SK-N-SH treated with all-trans-retinoic acid at 6 μM for 48 hours (cell line): ENCODE measurements at regions not wholly inside any gene's neighbourhood (a gene's known extent, or its start where the extent isn't known, plus 50 kb on each side); places are given as distances from the start of the nearest gene placed in this dataset.

Experiments used
- ATAC-seq: fragments of 200-7000 bp; cut with Tn5 transposase; 3 replicates; pipeline ENCODE4 v1.9.1; 2020; ENCODE audit warnings: mild to moderate bottlenecking, moderate library complexity
- BACH2 ChIP-seq: fragments of 250-450 bp; sonication (Bioruptor Pico); IDR thresholded peaks from 2 replicates; pipeline ENCODE4 v1.9.0; 2021; ENCODE audit warnings: mild to moderate bottlenecking, borderline replicate concordance
- CSDC2 ChIP-seq: fragments of 250-450 bp; sonication (Bioruptor Pico); IDR thresholded peaks from 2 replicates; pipeline ENCODE4 v1.5.0; 2020; ENCODE audit warnings: mild to moderate bottlenecking, moderate library complexity
- CSRNP3 ChIP-seq: fragments of 250-450 bp; sonication (Bioruptor Pico); IDR thresholded peaks from 2 replicates; pipeline ENCODE4 v1.5.1; 2021; ENCODE audit warnings: mild to moderate bottlenecking, moderate library complexity
- ESRRG ChIP-seq: fragments of 250-450 bp; sonication (Bioruptor Pico); IDR thresholded peaks from 2 replicates; pipeline ENCODE4 v1.6.1; 2021; ENCODE audit warnings: mild to moderate bottlenecking
- GLIS3 ChIP-seq: fragments of 250-450 bp; sonication (Bioruptor Pico); IDR thresholded peaks from 2 replicates; pipeline ENCODE4 v1.5.0; 2020; ENCODE audit warnings: mild to moderate bottlenecking, moderate library complexity
- ISL1 ChIP-seq: fragments of 250-450 bp; sonication (Bioruptor Pico); IDR thresholded peaks from 2 replicates; pipeline ENCODE4 v2.1.2; 2022; ENCODE audit warnings: mild to moderate bottlenecking, moderate library complexity
- OSR1 ChIP-seq: fragments of 250-450 bp; sonication (Bioruptor Pico); IDR thresholded peaks from 2 replicates; pipeline ENCODE4 v1.8.0; 2022; ENCODE audit warnings: moderate library complexity, mild to moderate bottlenecking, inconsistent platforms
- PPARA ChIP-seq: fragments of 250-450 bp; sonication (Bioruptor Pico); IDR thresholded peaks from 2 replicates; pipeline ENCODE4 v1.5.0; 2020; ENCODE audit warnings: mild to moderate bottlenecking, borderline replicate concordance
- RARB ChIP-seq: fragments of 250-450 bp; sonication (Bioruptor Pico); IDR thresholded peaks from 2 replicates; pipeline ENCODE4 v1.8.0; 2021; ENCODE audit warnings: mild to moderate bottlenecking, moderate library complexity
- SNAI2 ChIP-seq: fragments of 250-450 bp; sonication (Bioruptor Pico); IDR thresholded peaks from 2 replicates; pipeline ENCODE4 v1.5.0; 2020; ENCODE audit warnings: mild to moderate bottlenecking, moderate library complexity
- TCF4 ChIP-seq: fragments of 250-450 bp; sonication (Bioruptor Pico); IDR thresholded peaks from 2 replicates; pipeline ENCODE4 v1.8.0; 2021; ENCODE audit warnings: mild to moderate bottlenecking, moderate library complexity, borderline replicate concordance
- TOX ChIP-seq: fragments of 250-450 bp; sonication (Bioruptor Pico); IDR thresholded peaks from 2 replicates; pipeline ENCODE4 v1.8.0; 2021; ENCODE audit warnings: mild to moderate bottlenecking, moderate library complexity, borderline replicate concordance
- ZC3H10 ChIP-seq: fragments of 250-450 bp; sonication (Bioruptor Pico); IDR thresholded peaks from 2 replicates; pipeline ENCODE4 v1.5.1; 2021; ENCODE audit warnings: mild to moderate bottlenecking, moderate library complexity
- ZFP3 ChIP-seq: fragments of 250-450 bp; sonication (Bioruptor Pico); IDR thresholded peaks from 2 replicates; pipeline ENCODE4 v1.5.0; 2020; ENCODE audit warnings: mild to moderate bottlenecking, moderate library complexity
- ZFP30 ChIP-seq: fragments of 450-650 bp; formaldehyde crosslinking; IDR thresholded peaks from 2 replicates; pipeline ENCODE4 v1.5.0; 2022; ENCODE audit warnings: mild to moderate bottlenecking, moderate library complexity
- ZNF565 ChIP-seq: fragments of 450-650 bp; formaldehyde crosslinking; conservative IDR thresholded peaks from 2 replicates; pipeline ENCODE4 v1.5.0; 2020; ENCODE audit warnings: low read depth, mild to moderate bottlenecking, moderate library complexity
- ZNF70 ChIP-seq: fragments of 450-650 bp; formaldehyde crosslinking; IDR thresholded peaks from 2 replicates; pipeline ENCODE4 v1.5.0; 2020; ENCODE audit warnings: mild to moderate bottlenecking, moderate library complexity
- ZNF8 ChIP-seq: fragments of 450-650 bp; formaldehyde crosslinking; IDR thresholded peaks from 2 replicates; pipeline ENCODE4 v1.5.0; 2020; ENCODE audit warnings: mild to moderate bottlenecking, moderate library complexity
- TF ChIP-seq, protein P1 (sequence below): fragments of 250-450 bp; sonication (Bioruptor Pico); IDR thresholded peaks from 2 replicates; pipeline ENCODE4 v1.5.1; 2020; ENCODE audit warnings: low read depth, mild to moderate bottlenecking, moderate library complexity
- TF ChIP-seq, protein P2 (sequence below): fragments of 250-450 bp; sonication (Bioruptor Pico); IDR thresholded peaks from 2 replicates; pipeline ENCODE4 v1.8.0; 2020; ENCODE audit warnings: mild to moderate bottlenecking, moderate library complexity, borderline replicate concordance
- TF ChIP-seq, protein P3 (sequence below): fragments of 250-450 bp; sonication (Bioruptor Pico); IDR thresholded peaks from 2 replicates; pipeline ENCODE4 v1.5.0; 2020; ENCODE audit warnings: mild to moderate bottlenecking, moderate library complexity

- TF ChIP-seq ZFP3 (CRISPR knock-in tag) (no peak), RARB (no peak)
- ATAC-seq, result no peak
These were observed 278.3 kb downstream of the CHL1 start for GRCh38 chr3:474828-475227.

DNA sequence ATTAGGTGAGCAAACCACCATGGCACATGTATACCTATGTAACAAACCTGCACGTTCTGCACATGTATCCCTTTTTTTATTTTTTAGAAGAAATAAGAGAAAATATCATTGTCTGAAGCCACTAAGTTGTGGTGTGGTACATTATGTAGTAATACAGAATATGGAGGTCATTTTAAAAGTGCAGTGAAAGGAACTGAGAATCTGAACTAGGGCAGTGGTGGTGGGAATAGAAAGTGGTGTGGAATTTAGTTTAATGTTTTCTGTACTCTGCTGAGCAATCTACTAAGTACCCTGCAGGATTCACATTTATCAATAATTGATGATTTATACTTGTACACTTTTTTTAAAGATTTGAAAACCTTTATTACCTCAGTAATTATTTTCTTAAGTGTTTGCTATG is 283.5 kb downstream of the CHL1 start:
- TF ChIP-seq, protein P1, sequence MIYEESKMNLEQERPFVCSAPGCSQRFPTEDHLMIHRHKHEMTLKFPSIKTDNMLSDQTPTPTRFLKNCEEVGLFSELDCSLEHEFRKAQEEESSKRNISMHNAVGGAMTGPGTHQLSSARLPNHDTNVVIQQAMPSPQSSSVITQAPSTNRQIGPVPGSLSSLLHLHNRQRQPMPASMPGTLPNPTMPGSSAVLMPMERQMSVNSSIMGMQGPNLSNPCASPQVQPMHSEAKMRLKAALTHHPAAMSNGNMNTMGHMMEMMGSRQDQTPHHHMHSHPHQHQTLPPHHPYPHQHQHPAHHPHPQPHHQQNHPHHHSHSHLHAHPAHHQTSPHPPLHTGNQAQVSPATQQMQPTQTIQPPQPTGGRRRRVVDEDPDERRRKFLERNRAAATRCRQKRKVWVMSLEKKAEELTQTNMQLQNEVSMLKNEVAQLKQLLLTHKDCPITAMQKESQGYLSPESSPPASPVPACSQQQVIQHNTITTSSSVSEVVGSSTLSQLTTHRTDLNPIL, result no peak
- no peak for TF ChIP-seq SNAI2 (CRISPR knock-in tag)
- TF ChIP-seq RARB, result no peak
- TF ChIP-seq ZFP30 (CRISPR knock-in tag), result no peak
- TF ChIP-seq, protein P2, sequence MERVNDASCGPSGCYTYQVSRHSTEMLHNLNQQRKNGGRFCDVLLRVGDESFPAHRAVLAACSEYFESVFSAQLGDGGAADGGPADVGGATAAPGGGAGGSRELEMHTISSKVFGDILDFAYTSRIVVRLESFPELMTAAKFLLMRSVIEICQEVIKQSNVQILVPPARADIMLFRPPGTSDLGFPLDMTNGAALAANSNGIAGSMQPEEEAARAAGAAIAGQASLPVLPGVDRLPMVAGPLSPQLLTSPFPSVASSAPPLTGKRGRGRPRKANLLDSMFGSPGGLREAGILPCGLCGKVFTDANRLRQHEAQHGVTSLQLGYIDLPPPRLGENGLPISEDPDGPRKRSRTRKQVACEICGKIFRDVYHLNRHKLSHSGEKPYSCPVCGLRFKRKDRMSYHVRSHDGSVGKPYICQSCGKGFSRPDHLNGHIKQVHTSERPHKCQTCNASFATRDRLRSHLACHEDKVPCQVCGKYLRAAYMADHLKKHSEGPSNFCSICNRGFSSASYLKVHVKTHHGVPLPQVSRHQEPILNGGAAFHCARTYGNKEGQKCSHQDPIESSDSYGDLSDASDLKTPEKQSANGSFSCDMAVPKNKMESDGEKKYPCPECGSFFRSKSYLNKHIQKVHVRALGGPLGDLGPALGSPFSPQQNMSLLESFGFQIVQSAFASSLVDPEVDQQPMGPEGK (CRISPR knock-in tag), result no peak
- TF ChIP-seq ZFP3 (CRISPR knock-in tag), result no peak
- TF ChIP-seq ZC3H10 (CRISPR knock-in tag), result no peak
- no peak for TF ChIP-seq ZNF565
- TF ChIP-seq, protein P3, sequence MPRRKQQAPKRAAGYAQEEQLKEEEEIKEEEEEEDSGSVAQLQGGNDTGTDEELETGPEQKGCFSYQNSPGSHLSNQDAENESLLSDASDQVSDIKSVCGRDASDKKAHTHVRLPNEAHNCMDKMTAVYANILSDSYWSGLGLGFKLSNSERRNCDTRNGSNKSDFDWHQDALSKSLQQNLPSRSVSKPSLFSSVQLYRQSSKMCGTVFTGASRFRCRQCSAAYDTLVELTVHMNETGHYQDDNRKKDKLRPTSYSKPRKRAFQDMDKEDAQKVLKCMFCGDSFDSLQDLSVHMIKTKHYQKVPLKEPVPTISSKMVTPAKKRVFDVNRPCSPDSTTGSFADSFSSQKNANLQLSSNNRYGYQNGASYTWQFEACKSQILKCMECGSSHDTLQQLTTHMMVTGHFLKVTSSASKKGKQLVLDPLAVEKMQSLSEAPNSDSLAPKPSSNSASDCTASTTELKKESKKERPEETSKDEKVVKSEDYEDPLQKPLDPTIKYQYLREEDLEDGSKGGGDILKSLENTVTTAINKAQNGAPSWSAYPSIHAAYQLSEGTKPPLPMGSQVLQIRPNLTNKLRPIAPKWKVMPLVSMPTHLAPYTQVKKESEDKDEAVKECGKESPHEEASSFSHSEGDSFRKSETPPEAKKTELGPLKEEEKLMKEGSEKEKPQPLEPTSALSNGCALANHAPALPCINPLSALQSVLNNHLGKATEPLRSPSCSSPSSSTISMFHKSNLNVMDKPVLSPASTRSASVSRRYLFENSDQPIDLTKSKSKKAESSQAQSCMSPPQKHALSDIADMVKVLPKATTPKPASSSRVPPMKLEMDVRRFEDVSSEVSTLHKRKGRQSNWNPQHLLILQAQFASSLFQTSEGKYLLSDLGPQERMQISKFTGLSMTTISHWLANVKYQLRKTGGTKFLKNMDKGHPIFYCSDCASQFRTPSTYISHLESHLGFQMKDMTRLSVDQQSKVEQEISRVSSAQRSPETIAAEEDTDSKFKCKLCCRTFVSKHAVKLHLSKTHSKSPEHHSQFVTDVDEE (CRISPR knock-in tag), result no peak
- TF ChIP-seq TCF4, result no peak
- ATAC-seq, result no peak

GRCh38 chr3:481111-481510 is 284.5 kb downstream of the CHL1 start:
- no peak for ATAC-seq
- TF ChIP-seq GLIS3 (no peak), ESRRG (CRISPR knock-in tag) (no peak), ZFP3 (CRISPR knock-in tag) (no peak), ISL1 (CRISPR knock-in tag) (no peak), OSR1 (no peak), ZNF70 (CRISPR knock-in tag) (no peak), PPARA (CRISPR knock-in tag) (no peak), ZNF8 (CRISPR knock-in tag) (no peak), TCF4 (no peak), BACH2 (CRISPR knock-in tag) (no peak), CSDC2 (no peak), TOX (no peak), ZNF565 (no peak), RARB (no peak), ZC3H10 (CRISPR knock-in tag) (no peak), CSRNP3 (CRISPR knock-in tag) (no peak)
- TF ChIP-seq, protein P3 (CRISPR knock-in tag), result no peak
- TF ChIP-seq, protein P2 (CRISPR knock-in tag), result no peak
- TF ChIP-seq, protein P1, result no peak
